MG63 (cell line): ENCODE measurements at regions not wholly inside any gene's neighbourhood (a gene's known extent, or its start where the extent isn't known, plus 50 kb on each side); places are given as distances from the start of the nearest gene placed in this dataset.
"Not testable (repeated sequence)": the region's sequence is repeated elsewhere in the genome, so short reads cannot be mapped to it uniquely, and the experiment has no call there.

Experiments used
- DNase-seq: peaks from one replicate; pipeline ENCODE4 v3.0.0-alpha.2; 2020
- H3K27me3 ChIP-seq: fragments of 250-450 bp; sonication (Bioruptor Pico); 2 replicates; pipeline ENCODE4 v1.5.1; 2020; ENCODE audit warnings: mild to moderate bottlenecking, moderate library complexity
- H3K36me3 ChIP-seq: fragments of 250-450 bp; sonication (Bioruptor Pico); 2 replicates; pipeline ENCODE4 v1.5.1; 2020; ENCODE audit warnings: mild to moderate bottlenecking, moderate library complexity
- H3K4me3 ChIP-seq: fragments of 250-450 bp; sonication (Bioruptor Pico); 2 replicates; pipeline ENCODE4 v1.5.1; 2020; ENCODE audit warnings: mild to moderate bottlenecking, moderate library complexity
- H3K9me3 ChIP-seq: fragments of 250-450 bp; sonication (Bioruptor Pico); 2 replicates; pipeline ENCODE4 v1.5.1; 2020; ENCODE audit warnings: mild to moderate bottlenecking, moderate library complexity

DNA sequence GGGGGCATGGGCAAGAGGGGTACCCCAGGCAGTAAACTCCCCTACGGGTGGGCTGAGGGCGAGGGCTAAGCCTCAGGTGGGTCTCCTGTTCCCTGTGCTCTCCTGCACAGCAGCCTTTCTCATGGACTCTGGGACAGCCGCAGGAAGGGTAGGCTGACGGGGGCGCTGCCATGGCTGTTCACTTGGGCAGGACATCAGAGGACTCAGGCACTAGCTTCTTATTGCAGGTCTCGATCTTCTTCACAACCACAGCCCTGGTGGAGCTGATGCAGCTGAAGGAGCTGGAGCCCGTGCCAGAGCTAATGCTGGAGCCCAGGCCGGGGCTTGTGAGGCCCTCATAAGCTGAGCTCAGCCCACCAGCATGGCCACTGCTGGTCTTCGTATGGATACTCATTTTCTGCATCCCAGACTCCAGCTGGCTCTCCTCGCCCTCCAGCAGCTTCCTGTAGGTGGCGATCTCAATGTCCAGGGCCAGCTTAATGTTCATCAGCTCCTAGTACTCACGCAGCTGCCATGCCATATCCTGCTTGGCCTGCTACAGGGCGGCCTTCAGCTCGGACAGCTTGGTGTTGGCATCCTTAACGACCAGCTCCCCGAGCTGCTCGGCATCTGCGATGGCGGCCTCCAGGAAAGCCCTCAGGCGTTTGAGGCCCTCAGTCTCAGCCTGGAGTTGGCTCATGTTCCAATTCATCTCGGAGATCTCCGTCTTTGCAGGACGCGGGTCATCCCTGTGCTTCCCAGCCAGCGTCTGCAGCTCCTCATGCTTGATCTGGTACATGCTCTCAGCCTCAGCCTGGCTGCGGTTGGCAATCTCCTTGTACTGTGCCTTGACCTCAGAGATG lies 359.8 kb upstream of the SETBP1 start:
- DNase-seq, result no peak

DNA sequence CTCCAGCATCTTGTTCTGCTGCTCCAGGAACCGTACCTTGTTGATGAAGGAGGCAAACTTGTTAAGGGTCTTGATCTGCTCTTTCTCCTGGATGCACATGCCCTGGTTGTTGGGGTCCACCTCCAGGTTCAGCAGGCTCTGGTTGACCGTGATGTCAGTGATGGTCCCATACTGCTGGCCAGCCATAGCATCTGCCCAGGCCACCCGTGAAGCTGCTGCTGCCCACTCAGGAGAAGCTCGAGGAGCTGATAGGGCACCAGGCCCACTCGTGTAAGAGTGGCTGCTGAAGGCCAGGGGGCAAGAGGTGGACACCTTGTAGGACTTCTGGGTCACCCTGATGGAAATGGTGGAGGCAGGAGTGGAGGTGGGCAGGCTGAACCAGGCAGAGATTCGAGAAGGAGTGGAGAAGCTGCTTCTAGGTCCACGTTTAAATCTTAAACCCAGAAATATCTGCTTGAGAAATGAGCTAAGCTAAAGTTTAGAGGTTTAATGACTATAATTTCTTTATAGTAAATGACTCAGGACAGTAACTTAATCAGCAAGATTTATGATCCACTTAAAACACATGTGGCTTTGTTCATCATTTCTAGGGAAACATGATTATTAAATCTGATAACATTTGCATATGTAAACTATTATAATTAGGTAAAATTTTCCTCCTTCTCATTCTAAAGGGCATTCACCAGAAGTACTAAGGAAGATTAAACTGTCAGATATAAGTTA lies 358.7 kb upstream of the SETBP1 start:
- Histone ChIP-seq H3K9me3 (no peaks in the 10 kb centered on the region), H3K36me3 (no peaks in the 10 kb centered on the region)

More for the DNA sequence above, 359.8 kb upstream of the SETBP1 start:
- no peaks in the 10 kb centered on the region for H3K36me3 ChIP-seq
- no peak overlapping the region for H3K4me3 ChIP-seq
- no peaks in the 10 kb centered on the region for H3K27me3 ChIP-seq
- no peaks in the 10 kb centered on the region for H3K9me3 ChIP-seq

DNA sequence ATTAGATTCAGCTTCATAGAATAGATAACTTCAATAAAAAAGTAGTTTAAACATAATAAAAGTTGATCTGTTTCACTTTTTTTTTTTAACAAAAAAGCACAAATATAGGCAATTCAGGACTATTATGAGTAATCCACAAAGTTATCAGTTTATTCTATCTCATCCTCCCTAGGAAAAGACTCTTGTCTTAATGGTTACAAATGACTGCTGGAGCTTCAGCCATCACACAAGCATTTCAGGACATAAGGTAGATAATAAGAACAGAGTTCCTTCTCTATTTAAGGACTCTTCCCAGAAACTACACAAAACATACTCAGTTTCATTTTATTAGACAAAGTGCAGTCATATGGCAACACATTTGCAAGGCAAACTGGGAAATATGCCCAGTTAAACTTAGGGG lies 357.6 kb upstream of the SETBP1 start:
- H3K9me3 ChIP-seq, result no peaks in the 10 kb centered on the region
- DNase-seq, result no peak
- no peaks in the 10 kb centered on the region for H3K36me3 ChIP-seq
- no peak overlapping the region for H3K4me3 ChIP-seq
- H3K27me3 ChIP-seq, result no peaks in the 10 kb centered on the region

More for the DNA sequence above, 358.7 kb upstream of the SETBP1 start:
- H3K27me3 ChIP-seq, result no peaks in the 10 kb centered on the region
- DNase-seq, result no peak
- H3K4me3 ChIP-seq, result no peak overlapping the region

DNA sequence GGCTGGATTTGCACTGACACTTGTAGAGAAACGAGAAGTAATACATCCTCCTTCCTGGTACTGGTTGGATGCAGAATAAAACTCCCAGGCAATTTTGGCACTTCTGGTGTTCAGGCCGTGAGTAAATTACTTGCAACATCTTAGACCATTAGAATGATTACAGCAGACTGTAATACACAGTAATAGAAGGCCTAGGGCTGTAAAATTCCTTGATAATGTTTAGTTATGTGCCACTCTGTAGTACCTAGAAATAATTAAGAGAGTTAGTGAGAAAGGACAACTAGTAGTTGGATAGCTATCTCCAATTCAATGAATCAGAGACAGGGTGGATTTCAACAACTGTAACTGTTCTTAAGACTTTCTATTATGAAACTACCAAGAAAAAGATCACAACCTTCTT lies 356.3 kb upstream of the SETBP1 start:
- no peaks in the 10 kb centered on the region for H3K9me3 ChIP-seq
- no peaks in the 10 kb centered on the region for H3K36me3 ChIP-seq
- no peaks in the 10 kb centered on the region for H3K27me3 ChIP-seq
- H3K4me3 ChIP-seq, result no peak overlapping the region
- DNase-seq, result no peak

DNA sequence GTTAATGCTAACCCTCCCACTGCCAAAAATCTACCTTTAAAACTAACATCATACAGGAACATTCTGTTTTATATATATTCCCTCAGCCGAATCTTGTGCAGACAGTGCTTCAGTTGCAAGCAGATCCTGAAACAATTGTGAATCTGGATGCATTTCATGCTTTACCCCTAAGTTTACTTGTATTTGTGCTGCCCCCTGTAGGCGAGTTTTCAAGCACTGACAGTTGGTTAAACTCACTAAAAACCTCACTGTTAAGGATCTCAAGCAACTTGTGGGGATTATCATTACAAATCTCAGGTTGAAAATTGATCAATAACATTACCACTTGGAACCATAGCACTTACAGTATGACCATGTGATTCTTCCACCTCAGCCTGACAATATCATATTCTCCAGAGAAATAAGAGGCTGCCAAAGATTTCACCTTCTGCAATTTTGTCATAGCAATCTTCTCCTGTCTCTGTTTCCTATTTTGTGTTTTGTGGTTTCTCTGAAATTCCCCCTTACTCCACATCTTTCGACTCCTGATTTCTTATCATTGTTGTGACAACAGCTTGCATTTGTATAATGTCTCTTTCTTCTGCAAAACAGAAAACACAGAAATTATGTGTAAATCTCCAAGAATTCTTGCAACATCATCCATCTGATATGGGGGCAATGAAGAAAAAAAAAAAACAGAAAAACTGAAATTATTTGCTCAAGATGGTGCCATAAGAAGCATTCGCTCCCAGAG lies 354.6 kb upstream of the SETBP1 start:
- Histone ChIP-seq H3K4me3 (no peak overlapping the region), H3K9me3 (no peaks in the 10 kb centered on the region), H3K27me3 (no peaks in the 10 kb centered on the region), H3K36me3 (no peaks in the 10 kb centered on the region)
- peak; percentile 32 for DNase-seq

DNA sequence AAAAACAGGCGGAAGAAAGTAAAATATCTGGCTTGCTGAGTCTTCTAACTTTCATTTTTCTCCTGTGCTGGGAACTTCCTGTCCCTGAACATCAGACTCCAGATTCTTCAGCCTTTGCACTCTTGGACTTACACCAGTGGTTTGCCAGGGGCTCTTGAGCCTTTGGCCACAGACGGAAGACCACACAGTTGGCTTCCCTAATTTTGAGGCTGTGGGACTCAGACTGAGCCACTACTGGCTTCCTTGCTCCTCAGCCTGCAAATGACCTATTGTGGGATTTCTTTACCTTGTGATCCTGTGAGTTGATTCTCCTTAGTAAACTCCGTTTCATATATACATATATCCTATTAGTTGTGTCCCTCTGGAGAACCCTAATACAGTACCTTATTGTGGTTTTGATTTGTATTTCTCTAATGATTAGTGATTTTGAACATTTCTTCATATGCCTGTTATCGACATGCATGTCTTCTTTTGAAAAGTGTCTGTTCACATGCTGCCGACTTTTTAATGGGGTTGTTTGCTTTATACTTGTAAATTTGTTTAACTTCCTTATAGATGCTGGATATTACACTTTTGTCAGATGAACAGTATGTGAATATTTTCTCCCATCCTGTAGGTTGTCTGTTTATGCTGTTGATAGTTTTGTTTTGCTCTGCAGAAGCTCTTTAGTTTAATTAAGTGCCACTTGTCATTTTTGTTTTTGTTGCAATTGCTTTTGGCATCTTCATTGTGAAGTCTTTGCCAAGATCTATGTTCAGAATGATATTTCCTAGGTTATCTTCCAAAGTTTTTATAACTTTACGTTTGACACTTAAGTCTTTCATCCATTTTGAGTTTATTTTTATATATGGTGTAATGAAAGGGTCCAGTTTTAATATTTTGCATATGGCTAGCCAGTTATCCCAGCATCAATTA lies 348.8 kb upstream of the SETBP1 start:
- DNase-seq, result no peak
- no peaks in the 10 kb centered on the region for H3K27me3 ChIP-seq
- H3K9me3 ChIP-seq, result no peaks in the 10 kb centered on the region
- no peaks in the 10 kb centered on the region for H3K36me3 ChIP-seq
- no peak overlapping the region for H3K4me3 ChIP-seq

DNA sequence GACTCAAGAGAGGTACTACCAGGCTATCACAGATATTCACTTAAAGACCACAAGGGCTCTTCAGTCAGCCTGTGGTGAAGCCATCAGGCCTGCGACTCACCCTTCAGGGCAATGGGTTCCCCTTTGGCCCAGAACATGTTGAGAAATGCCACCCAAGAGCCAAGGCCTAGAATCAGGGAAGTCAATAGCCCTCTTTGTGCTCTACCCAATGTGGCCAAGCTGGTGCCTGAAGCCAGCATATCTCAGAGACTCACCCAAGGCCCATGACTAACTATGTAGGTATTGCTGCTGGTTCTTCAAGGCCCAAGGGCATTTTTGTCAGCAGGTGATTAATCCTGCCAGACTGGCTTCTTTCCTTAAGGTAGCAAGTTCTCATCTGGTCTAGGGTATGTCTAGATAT lies 338.9 kb upstream of the SETBP1 start:
- Histone ChIP-seq H3K27me3 (no peaks in the 10 kb centered on the region), H3K36me3 (no peaks in the 10 kb centered on the region), H3K4me3 (no peak overlapping the region), H3K9me3 (peaks cover 4% of the 10 kb centered on the region)
- no peak for DNase-seq

DNA sequence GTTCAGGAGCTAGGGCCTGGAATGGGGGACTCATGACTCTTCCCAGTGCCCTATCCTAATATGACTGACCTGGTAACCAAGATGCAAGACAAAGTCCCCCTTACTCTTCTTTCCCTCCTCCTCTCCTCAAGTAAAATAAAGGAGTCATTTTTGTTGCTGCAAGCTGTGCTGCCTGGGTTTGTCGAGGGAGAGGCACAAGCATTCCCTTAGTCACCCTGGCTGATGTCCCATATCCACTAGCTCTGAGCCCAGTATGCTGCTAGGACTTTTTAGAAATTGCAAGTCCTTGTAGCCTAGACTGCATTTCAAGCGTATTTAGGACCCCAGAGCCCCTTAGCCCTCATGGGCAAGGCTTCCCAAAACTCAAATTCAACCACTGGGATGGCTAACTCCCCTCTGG lies 338.5 kb upstream of the SETBP1 start:
- DNase-seq, result peak; percentile 16
- no peaks in the 10 kb centered on the region for H3K27me3 ChIP-seq
- H3K36me3 ChIP-seq, result no peaks in the 10 kb centered on the region
- H3K9me3 ChIP-seq, result peaks cover 4% of the 10 kb centered on the region
- no peak overlapping the region for H3K4me3 ChIP-seq

DNA sequence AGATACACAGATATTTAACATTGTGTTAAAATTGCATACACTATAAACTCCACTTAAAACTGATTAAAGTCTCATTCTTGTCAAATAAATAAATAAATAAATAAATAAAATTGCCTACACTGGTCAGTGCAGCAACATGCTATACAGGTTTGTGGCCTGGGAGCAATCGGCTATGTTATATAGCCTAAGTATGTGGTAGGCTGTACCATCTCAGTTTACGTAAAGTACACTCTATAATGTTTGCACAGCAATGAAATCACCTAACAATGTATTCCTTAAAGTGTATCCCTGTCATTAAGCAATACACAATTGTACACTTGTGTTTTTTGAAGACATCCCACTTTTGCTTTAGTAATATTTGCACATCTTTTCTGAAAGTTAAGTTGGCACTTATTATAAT lies 337.7 kb upstream of the SETBP1 start:
- DNase-seq, result no peak
- Histone ChIP-seq H3K9me3 (peaks cover 2% of the 10 kb centered on the region; the same call in 1 of the 2 replicates), H3K4me3 (no peak overlapping the region), H3K27me3 (no peaks in the 10 kb centered on the region), H3K36me3 (no peaks in the 10 kb centered on the region)

DNA sequence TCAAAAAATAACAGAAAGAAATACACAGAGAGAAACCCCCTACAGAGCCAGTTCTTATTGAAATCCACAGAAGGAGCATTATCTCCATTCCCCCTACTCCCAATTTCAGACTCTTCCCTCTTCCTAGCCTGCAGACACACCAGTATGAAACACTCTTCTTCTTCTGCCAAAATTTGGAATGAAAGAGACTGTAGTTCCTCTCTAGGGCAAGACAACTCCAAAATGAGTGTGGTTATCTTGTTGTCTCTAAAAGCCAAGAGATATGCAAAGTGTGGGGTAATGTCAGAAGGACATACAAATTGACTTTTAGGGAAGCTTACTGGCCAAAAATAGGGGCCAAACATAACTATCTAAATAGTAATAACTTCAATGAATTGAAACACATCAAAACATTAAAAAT lies 337.1 kb upstream of the SETBP1 start:
- Histone ChIP-seq H3K9me3 (peaks cover 2% of the 10 kb centered on the region; the same call in 1 of the 2 replicates), H3K27me3 (no peaks in the 10 kb centered on the region), H3K36me3 (no peaks in the 10 kb centered on the region), H3K4me3 (no peak overlapping the region)
- no peak for DNase-seq

DNA sequence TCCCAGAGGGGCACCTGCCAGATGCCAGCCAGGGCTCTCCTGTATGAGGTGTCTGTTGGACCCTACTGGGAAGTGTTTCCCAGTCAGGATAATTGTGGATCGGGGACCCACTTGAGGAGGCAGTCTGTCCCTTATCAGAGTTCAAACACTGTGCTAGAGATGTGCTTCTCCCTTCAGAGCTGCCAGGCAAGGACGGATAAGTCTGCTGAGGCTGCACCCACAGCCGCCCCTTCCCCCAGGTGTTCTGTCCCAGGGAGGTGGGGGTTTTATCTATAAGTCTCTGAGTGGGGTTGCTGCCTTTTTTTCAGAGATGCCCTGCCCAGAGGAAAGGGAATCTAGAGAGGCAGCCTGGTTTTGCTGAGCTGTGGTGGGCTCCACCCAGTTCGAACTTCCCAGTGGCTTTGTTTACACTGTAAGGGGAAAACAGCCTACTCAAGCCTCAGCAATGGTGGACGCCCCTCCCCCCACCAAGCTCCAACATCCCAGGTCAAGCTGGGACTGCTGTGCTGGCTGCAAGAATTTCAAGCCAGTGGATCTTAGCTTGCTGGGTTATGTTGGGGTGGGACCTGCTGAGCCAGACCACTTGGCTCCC lies 324.0 kb upstream of the SETBP1 start:
- Histone ChIP-seq H3K9me3 (no peaks in the 10 kb centered on the region), H3K27me3 (no peaks in the 10 kb centered on the region), H3K4me3 (no peak overlapping the region), H3K36me3 (no peaks in the 10 kb centered on the region)
- DNase-seq, result no peak

DNA sequence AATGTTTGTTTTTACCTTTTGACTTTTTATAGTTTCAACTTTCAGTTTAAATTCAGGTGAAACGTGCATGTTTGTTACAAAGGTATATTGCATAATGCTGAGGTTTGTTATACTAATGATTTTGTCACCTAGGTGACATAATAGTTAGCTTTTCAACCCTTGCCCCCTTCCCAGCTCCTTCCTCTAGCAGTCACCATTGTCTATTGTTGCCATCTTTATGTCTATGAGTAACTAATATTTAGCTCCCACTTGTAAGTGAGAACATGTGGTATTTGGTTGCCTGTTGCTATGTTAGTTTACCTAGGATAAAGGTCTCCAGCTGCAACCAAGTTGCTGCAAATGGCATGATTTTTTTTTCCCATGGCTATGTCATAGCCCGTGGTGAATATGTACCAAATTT lies 322.3 kb upstream of the SETBP1 start:
- Histone ChIP-seq H3K4me3 (no peak overlapping the region), H3K27me3 (no peaks in the 10 kb centered on the region), H3K9me3 (no peaks in the 10 kb centered on the region), H3K36me3 (no peaks in the 10 kb centered on the region)
- no peak for DNase-seq

DNA sequence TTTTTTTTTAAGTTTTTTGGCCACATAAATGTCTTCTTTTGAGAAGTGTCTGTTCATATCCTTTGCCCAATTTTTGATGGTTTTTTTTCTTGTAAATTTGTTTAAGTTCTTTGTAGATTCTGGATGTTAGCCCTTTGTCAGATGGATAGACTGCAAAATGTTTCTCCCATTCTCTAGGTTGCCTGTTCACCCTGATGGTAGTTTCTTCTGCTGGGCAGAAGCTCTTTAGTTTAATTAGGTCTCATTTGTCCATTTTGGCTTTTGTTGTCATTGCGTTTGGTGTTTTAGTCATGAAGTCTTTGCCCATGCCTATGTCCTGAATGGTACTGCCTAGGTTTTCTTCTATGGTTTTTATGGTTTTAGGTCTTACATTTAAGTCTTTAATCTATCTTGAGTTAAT lies 320.9 kb upstream of the SETBP1 start:
- H3K9me3 ChIP-seq, H3K36me3 ChIP-seq, H3K4me3 ChIP-seq, H3K27me3 ChIP-seq, DNase-seq: not testable (repeated sequence)

DNA sequence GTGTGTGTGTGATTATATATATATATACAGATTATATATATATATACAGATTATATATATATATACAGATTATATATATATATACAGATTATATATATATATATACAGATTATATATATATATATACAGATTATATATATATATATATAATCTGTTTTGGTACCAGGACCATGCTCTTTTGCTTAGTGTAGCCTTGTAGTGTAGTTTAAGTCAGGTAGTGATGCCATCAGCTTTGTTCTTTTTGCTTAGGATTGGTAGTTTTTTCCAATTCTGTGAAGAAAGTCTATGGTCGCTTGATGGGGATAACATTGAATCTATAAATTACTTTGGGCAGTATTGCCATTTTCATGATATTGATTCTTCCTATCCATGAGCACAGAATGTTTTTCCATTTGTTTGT lies 318.5 kb upstream of the SETBP1 start:
- H3K4me3 ChIP-seq, DNase-seq, H3K27me3 ChIP-seq, H3K36me3 ChIP-seq, H3K9me3 ChIP-seq: not testable (repeated sequence)

DNA sequence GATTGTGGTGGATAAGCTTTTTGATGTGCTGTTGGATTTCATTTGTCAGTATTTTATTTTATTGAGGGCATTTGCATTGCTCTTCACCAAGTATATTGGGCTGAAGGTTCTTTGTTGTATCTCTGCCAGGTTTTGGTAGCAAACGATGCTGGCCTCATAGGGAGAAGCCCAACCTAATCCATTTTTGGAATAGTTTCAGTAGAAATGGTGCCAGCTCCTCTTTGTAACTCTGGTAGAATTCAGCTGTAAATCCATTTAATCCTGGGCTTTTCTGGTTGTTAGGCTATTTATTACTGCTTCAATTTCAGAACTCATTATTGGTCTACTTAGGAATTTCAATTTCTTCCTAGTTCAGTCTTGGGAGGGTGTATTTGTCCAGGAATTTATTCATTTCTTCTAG lies 309.8 kb upstream of the SETBP1 start:
- Histone ChIP-seq H3K9me3 (peaks cover 3% of the 10 kb centered on the region; the same call in 1 of the 2 replicates), H3K4me3 (no peak overlapping the region), H3K27me3 (no peaks in the 10 kb centered on the region), H3K36me3 (no peaks in the 10 kb centered on the region)
- no peak for DNase-seq

DNA sequence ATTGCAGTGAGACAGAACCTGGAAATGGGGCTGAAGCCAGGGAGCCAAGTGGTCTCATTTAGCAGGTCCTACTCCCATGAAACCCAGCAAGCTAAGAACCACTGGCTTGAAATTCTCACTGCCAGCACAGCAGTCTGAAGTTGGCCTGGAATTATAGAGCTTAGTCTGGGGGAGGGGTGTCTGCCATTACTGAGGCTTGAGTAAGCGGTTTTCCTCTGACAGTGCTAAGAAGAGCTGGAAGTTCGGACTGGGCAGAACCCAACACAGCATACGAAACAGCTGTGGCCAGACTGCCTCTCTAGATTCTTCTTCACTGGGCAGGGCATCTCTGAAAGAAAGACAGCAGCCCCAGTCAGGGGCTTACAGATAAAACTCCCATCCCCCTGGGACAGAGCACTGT lies 305.7 kb upstream of the SETBP1 start:
- no peaks in the 10 kb centered on the region for H3K27me3 ChIP-seq
- H3K4me3 ChIP-seq, result no peak overlapping the region
- H3K36me3 ChIP-seq, result no peaks in the 10 kb centered on the region
- no peak for DNase-seq
- peaks cover 3% of the 10 kb centered on the region; the same call in 1 of the 2 replicates for H3K9me3 ChIP-seq
